H9 (cell line): ENCODE measurements at regions not wholly inside any gene's neighbourhood (a gene's known extent, or its start where the extent isn't known, plus 50 kb on each side); places are given as distances from the start of the nearest gene placed in this dataset.
A peak's percentile ranks its signal among the peaks of the same experiment; 100 is the strongest.

Experiments used
- DNase-seq: peaks from one replicate; pipeline ENCODE4 v3.0.0-alpha.2; 2017
- H2AFZ ChIP-seq: one replicate; pipeline ENCODE4 v1.6.1; 2013; ENCODE audit warnings: mild to moderate bottlenecking, low read length, control low read depth, moderate library complexity
- H2AK5ac ChIP-seq: 2 replicates; pipeline ENCODE4 v1.6.1; 2013; ENCODE audit warnings: low read length, control low read depth, mixed read lengths; ENCODE audit not compliant: insufficient read length
- H2BK120ac ChIP-seq: one replicate; pipeline ENCODE4 v1.6.1; 2013; ENCODE audit warnings: low read depth, mild to moderate bottlenecking, low read length, control low read depth, inconsistent platforms; ENCODE audit not compliant: poor library complexity, severe bottlenecking
- H2BK12ac ChIP-seq: 2 replicates; pipeline ENCODE4 v1.6.1; 2013; ENCODE audit warnings: low read length, control low read depth, mixed read lengths, low read depth; ENCODE audit not compliant: insufficient read length
- H2BK15ac ChIP-seq: 2 replicates; pipeline ENCODE4 v1.6.1; 2013; ENCODE audit warnings: low read depth, low read length, control low read depth
- H2BK20ac ChIP-seq: one replicate; pipeline ENCODE4 v1.6.1; 2013; ENCODE audit warnings: low read depth, mild to moderate bottlenecking, low read length, control low read depth, inconsistent platforms; ENCODE audit not compliant: poor library complexity, severe bottlenecking
- H2BK5ac ChIP-seq: 2 replicates; pipeline ENCODE4 v1.6.1; 2013; ENCODE audit warnings: low read length, control low read depth, mixed read lengths; ENCODE audit not compliant: insufficient read length
- H3K14ac ChIP-seq: 2 replicates; pipeline ENCODE4 v1.6.1; 2013; ENCODE audit warnings: low read length, control low read depth; ENCODE audit not compliant: insufficient read depth
- H3K18ac ChIP-seq: 2 replicates; pipeline ENCODE4 v1.6.1; 2013; ENCODE audit warnings: low read depth, mild to moderate bottlenecking, mixed read lengths, low read length, control low read depth; ENCODE audit not compliant: insufficient read length
- H3K23ac ChIP-seq: 2 replicates; pipeline ENCODE4 v1.6.1; 2013; ENCODE audit warnings: low read length, control low read depth, mixed read lengths, low read depth; ENCODE audit not compliant: insufficient read length
- H3K23me2 ChIP-seq: 2 replicates; pipeline ENCODE4 v1.6.1; 2013; ENCODE audit warnings: low read depth, mild to moderate bottlenecking, mixed read lengths, low read length, control low read depth; ENCODE audit not compliant: insufficient read length, poor library complexity, severe bottlenecking
- H3K27ac ChIP-seq: 2 replicates; pipeline ENCODE4 v1.5.1; 2013; ENCODE audit warnings: low read length, control low read depth, mixed read lengths, low read depth; ENCODE audit not compliant: insufficient read length
- H3K27me3 ChIP-seq: 2 replicates; pipeline ENCODE4 v1.6.1; 2013; ENCODE audit warnings: low read length, control low read depth, inconsistent platforms; ENCODE audit not compliant: insufficient read depth
- H3K4ac ChIP-seq: 2 replicates; pipeline ENCODE4 v1.6.1; 2013; ENCODE audit warnings: low read depth, mild to moderate bottlenecking, control low read depth, inconsistent platforms, low read length, moderate library complexity
- H3K4me1 ChIP-seq: 2 replicates; pipeline ENCODE4 v1.6.1; 2013; ENCODE audit warnings: low read length, control low read depth, inconsistent platforms; ENCODE audit not compliant: insufficient read depth
- H3K4me2 ChIP-seq: 2 replicates; pipeline ENCODE4 v1.6.1; 2013; ENCODE audit warnings: low read length, control low read depth, mixed read lengths; ENCODE audit not compliant: insufficient read length, insufficient read depth
- H3K56ac ChIP-seq: 2 replicates; pipeline ENCODE4 v1.6.1; 2013; ENCODE audit warnings: low read depth, mild to moderate bottlenecking, mixed read lengths, low read length, control low read depth; ENCODE audit not compliant: insufficient read length
- H3K79me1 ChIP-seq: 2 replicates; pipeline ENCODE4 v1.6.1; 2013; ENCODE audit warnings: low read depth, mild to moderate bottlenecking, moderate library complexity, low read length, control low read depth, inconsistent platforms; ENCODE audit not compliant: insufficient read depth, poor library complexity, severe bottlenecking
- H3K79me2 ChIP-seq: 2 replicates; pipeline ENCODE4 v1.6.1; 2013; ENCODE audit warnings: low read length, control low read depth, inconsistent platforms; ENCODE audit not compliant: insufficient read depth
- H3K9ac ChIP-seq: 2 replicates; pipeline ENCODE4 v1.6.1; 2013; ENCODE audit warnings: low read length, control low read depth, mixed read lengths; ENCODE audit not compliant: insufficient read length; ENCODE audit errors: extremely low read depth
- H3K9me3 ChIP-seq: one replicate; pipeline ENCODE4 v1.6.1; 2013; ENCODE audit warnings: low read depth, low read length, inconsistent platforms; ENCODE audit not compliant: control insufficient read depth
- H3T11ph ChIP-seq: one replicate; pipeline ENCODE4 v1.6.1; 2013; ENCODE audit warnings: mild to moderate bottlenecking, low read length, control low read depth, inconsistent platforms
- H4K20me1 ChIP-seq: one replicate; pipeline ENCODE4 v1.6.1; 2013; ENCODE audit not compliant: control insufficient read depth, insufficient read length, insufficient read depth
- H4K5ac ChIP-seq: 2 replicates; pipeline ENCODE4 v1.6.1; 2013; ENCODE audit warnings: low read depth, mild to moderate bottlenecking, mixed read lengths, low read length, control low read depth; ENCODE audit not compliant: insufficient read length
- H4K8ac ChIP-seq: replicated peaks from 2 replicates; pipeline ENCODE4 v1.6.1; 2013; ENCODE audit warnings: low read length, control low read depth, mixed read lengths, low read depth; ENCODE audit not compliant: insufficient read length
- H4K91ac ChIP-seq: 2 replicates; pipeline ENCODE4 v1.6.1; 2013; ENCODE audit warnings: low read depth, mild to moderate bottlenecking, moderate library complexity, mixed read lengths, low read length, control low read depth; ENCODE audit not compliant: insufficient read length
- H3K27ac Mint-ChIP-seq, 3 experiments: 2 replicates in 2 of 3; 3 replicates in 1 of 3; pipeline ENCODE4 v1.8.0; 2020 to 2021; ENCODE audit warnings: mixed read lengths in 3 of 3, mild to moderate bottlenecking in 1 of 3, moderate library complexity in 1 of 3
- H3K27me3 Mint-ChIP-seq: 2 replicates; pipeline ENCODE4 v1.8.0; 2021; ENCODE audit warnings: low read depth, mild to moderate bottlenecking, moderate library complexity, mixed read lengths
- H3K36me3 Mint-ChIP-seq, 3 experiments: 2 replicates in 2 of 3; 3 replicates in 1 of 3; pipeline ENCODE4 v1.8.0; 2020 to 2021; ENCODE audit warnings: low read depth in 3 of 3, mixed read lengths in 3 of 3; ENCODE audit not compliant: insufficient read depth in 1 of 3
- H3K4me1 Mint-ChIP-seq, 2 experiments: 2 replicates each; pipeline ENCODE4 v1.8.0; 2020; ENCODE audit warnings: mixed read lengths in 2 of 2
- H3K4me3 Mint-ChIP-seq, 2 experiments: 2 replicates in 1 of 2; 3 replicates in 1 of 2; pipeline ENCODE4 v1.8.0; 2020 to 2021; ENCODE audit warnings: mild to moderate bottlenecking in 2 of 2, mixed read lengths in 2 of 2, moderate library complexity in 1 of 2
- H3K9me3 Mint-ChIP-seq, 2 experiments: 2 replicates in 1 of 2; 3 replicates in 1 of 2; pipeline ENCODE4 v1.8.0; 2020; ENCODE audit warnings: mild to moderate bottlenecking in 2 of 2, mixed read lengths in 2 of 2, moderate library complexity in 1 of 2
- CTCF ChIP-seq: fragments of 200-600 bp; sonication (generic); conservative IDR thresholded peaks from 3 replicates; pipeline ENCODE4 v1.8.0; 2021; ENCODE audit warnings: antibody characterized with exemption, mild to moderate bottlenecking
- WGBS: extraction: QIAGEN DNeasy Blood & Tissue Kit; methylation state at CpG from one replicate; pipeline ENCODE4 v1.1.7; 2013; ENCODE audit warnings: missing lambda C conversion rate, low lambda C conversion rate, mixed read lengths; ENCODE audit not compliant: insufficient read length; ENCODE audit errors: extremely low coverage; 5-methylcytosine and 5-hydroxymethylcytosine counted together

- no peak overlapping the region for H2BK15ac ChIP-seq
- H4K91ac ChIP-seq = no peak overlapping the region
- no peak for DNase-seq
Observed at GRCh38 chr9:93830606-93831005, 124.5 kb downstream of the BARX1 start.

More at GRCh38 chr9:93830606-93831005, 124.5 kb downstream of the BARX1 start:
- Histone ChIP-seq H3K4ac (no peak overlapping the region), H3K79me2 (no peaks in the 10 kb centered on the region), H3K27me3 (no peaks in the 10 kb centered on the region), H3K79me1 (no peaks in the 10 kb centered on the region), H3K18ac (no peak overlapping the region), H2BK120ac (no peak overlapping the region), H3K4me1 (no peaks in the 10 kb centered on the region), H3K9me3 (no peaks in the 10 kb centered on the region), H4K20me1 (no peaks in the 10 kb centered on the region), H3K27ac (no peak overlapping the region), H3K4me2 (no peak overlapping the region), H3K9ac (no peak overlapping the region), H3K23ac (no peak overlapping the region), H2AFZ (no peak overlapping the region), H3K23me2 (no peaks in the 10 kb centered on the region), H3K56ac (no peak overlapping the region), H3K14ac (peak overlapping the region; percentile 57; the same call in 1 of the 2 replicates), H2AK5ac (no peak overlapping the region), H4K5ac (no peak overlapping the region), H2BK12ac (no peak overlapping the region), H2BK5ac (no peak overlapping the region), H2BK20ac (no peak overlapping the region), H3T11ph (no peak overlapping the region), H4K8ac (no peak overlapping the region)
- peaks cover 10 to 22% of the 10 kb centered on the region in 2 experiments for H3K4me1 Mint-ChIP-seq
- peaks cover 13% of the 10 kb centered on the region for H3K27me3 Mint-ChIP-seq
- no CpG with 5 or more reads among the region's 9 CpGs for WGBS
- no peak overlapping the region; a peak in 1 of 5 replicates for H3K4me3 Mint-ChIP-seq
- peaks cover 5 to 9% of the 10 kb centered on the region in 2 experiments; a peak in 4 of 5 replicates for H3K9me3 Mint-ChIP-seq
- no peak overlapping the region for H3K27ac Mint-ChIP-seq
- no peak for TF ChIP-seq CTCF
- peaks cover 0 to 6% (median 1%) of the 10 kb centered on the region in 3 experiments; a peak in 5 of 7 replicates for H3K36me3 Mint-ChIP-seq
